BJ (cell line): ENCODE measurements at regions not wholly inside any gene's neighbourhood (a gene's known extent, or its start where the extent isn't known, plus 50 kb on each side); places are given as distances from the start of the nearest gene placed in this dataset.

ENCODE experiments used
- CTCF ChIA-PET: fragments of 350-600 bp; formaldehyde crosslinking; extraction: SDS; loops from one replicate; lab custom pipeline; 2021; ENCODE audit warnings: antibody characterized with exemption, inconsistent platforms; lab: Yijun Ruan, JAX
- POLR2A ChIA-PET: fragments of 300-600 bp; sonication (Branson Sonifier 250); formaldehyde crosslinking; extraction: SDS; loops from one replicate; lab custom pipeline; 2021; ENCODE audit warnings: antibody characterized with exemption; lab: Charles Lee
- DNase-seq: peaks from one replicate; pipeline ENCODE4 v3.0.0-alpha.2; 2011; ENCODE audit warnings: low read depth
- H3K27me3 ChIP-seq: 2 replicates; pipeline ENCODE4 v1.6.0; 2011; ENCODE audit warnings: low read length; ENCODE audit not compliant: control insufficient read depth, insufficient read depth
- H3K36me3 ChIP-seq: 2 replicates; pipeline ENCODE4 v1.5.1; 2011; ENCODE audit warnings: low read length; ENCODE audit not compliant: control insufficient read depth, insufficient read depth
- H3K4me3 ChIP-seq: 2 replicates; pipeline ENCODE4 v1.5.1; 2011; ENCODE audit warnings: low read depth, mild to moderate bottlenecking, control low read depth, low read length
- CTCF ChIP-seq: IDR thresholded peaks from 2 replicates; pipeline ENCODE4 v1.5.1; 2011; ENCODE audit warnings: low read depth, mild to moderate bottlenecking, control low read depth, inconsistent platforms, low read length, moderate library complexity; ENCODE audit not compliant: insufficient read depth

GRCh38 chr4:1462009-1462767, 55.9 kb upstream of the NKX1-1 start:
- CTCF ChIA-PET, result interaction anchor here (1.2 kb wide), 1 partner anchor 86 kb away, joined by 3 read pairs; no protein-coding TSS in a partner anchor
- DNase-seq, result no peak
- no peaks in the 10 kb centered on the region for H3K36me3 ChIP-seq
- H3K27me3 ChIP-seq, result peaks cover 11% of the 10 kb centered on the region
- H3K4me3 ChIP-seq, result no peak overlapping the region
- POLR2A ChIA-PET, result no interaction called here
- TF ChIP-seq CTCF, result no peak

DNA sequence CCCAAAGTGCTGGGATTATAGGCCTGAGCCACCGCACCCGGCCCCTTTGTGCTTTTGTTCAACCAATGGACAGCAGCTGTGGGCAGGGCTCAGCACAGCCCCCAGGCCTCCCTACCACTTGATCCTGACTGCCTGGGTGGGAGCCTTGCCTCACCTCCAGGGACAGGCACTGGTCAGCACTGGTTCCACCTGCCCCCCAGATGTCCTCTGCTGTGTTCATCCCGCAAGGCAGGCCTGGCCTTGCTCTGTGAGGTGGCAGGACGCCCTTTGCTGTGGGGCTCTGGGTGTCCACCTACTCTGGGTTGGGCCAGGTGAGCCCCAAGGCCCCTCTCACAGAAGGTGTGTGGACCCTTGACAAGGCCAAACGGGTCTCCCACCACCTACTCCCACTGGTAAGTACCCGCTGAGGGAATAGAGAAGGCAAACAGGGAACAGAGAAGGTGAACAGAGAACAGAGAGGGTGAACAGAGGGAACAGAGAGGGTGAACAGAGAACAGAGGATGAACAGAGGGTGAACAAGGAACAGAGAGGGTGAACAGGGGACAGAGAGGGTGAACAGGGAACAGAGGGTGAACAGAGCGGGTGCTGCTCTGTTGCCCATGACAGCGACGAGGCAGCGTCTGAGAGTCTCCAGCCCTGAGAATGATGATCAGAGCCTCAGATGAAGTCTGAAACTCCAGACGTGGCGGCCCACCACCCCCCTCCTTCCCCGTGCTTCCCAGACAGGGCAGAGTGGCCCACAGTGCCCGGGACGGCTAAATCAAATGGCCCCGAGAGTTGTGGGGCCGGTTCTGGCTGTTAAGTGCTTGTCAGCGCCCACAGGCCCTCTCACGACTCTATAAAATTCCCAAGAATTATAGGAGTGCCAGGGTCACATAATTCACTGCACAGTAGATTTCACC, 55.0 kb upstream of the NKX1-1 start:
- POLR2A ChIA-PET, result no interaction called here
- Histone ChIP-seq H3K36me3 (no peaks in the 10 kb centered on the region), H3K27me3 (peaks cover 11% of the 10 kb centered on the region), H3K4me3 (no peak overlapping the region)
- no peak for DNase-seq
- no peak for TF ChIP-seq CTCF
- CTCF ChIA-PET, result interaction anchor here (1.0 kb wide), 1 partner anchor 168 kb away, joined by 4 read pairs; no protein-coding TSS in a partner anchor

DNA sequence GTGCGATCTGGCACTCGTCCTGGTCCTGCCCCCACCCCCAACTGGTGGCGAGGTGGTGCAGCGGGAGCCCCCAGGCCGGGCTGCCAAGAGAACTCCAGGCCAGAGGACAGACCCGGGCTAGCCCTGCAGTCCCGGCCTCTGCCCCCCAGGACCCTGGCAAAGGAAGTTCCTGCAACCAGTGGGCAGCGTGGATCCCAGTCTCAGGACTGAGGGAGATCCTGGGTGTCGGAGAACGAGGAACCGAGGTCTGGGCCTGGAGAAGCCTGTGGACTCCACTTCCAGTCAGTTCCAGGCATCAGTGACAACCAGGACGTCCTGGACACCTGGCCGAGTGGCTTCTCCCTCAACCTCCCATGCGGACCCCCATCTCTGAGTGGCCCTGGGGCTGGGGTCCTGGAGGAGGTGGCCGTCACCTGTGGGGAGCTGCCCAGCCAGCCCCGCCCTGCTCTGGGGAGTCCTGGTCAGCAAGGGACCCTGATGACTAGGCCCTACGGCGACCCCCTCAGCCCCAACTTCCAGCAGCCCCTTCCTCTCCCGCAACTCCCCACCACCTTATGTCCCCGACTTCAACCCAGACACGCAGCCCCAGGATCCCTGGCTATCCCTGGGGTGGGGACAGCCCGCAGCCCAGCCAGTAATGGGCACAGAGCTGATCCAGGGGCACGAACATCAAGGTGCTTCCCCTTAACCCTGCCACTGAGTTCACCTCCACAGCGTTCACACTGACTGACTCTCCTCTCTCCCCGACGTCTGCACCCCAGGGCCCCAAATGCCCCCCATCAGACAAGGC, 53.7 kb upstream of the NKX1-1 start:
- TF ChIP-seq CTCF, result no peak
- H3K4me3 ChIP-seq, result no peak overlapping the region
- peaks cover 11% of the 10 kb centered on the region for H3K27me3 ChIP-seq
- no peaks in the 10 kb centered on the region for H3K36me3 ChIP-seq
- CTCF ChIA-PET, result interaction anchor here (1.0 kb wide), 1 partner anchor 169 kb away, joined by 4 read pairs; no protein-coding TSS in a partner anchor
- DNase-seq, result no peak
- POLR2A ChIA-PET, result no interaction called here

GRCh38 chr4:1459081-1459721, 53.0 kb upstream of the NKX1-1 start:
- POLR2A ChIA-PET, result no interaction called here
- H3K36me3 ChIP-seq, result no peaks in the 10 kb centered on the region
- no peak overlapping the region for H3K4me3 ChIP-seq
- no peak for DNase-seq
- CTCF ChIA-PET, result no interaction called here
- TF ChIP-seq CTCF, result no peak
- peaks cover 11% of the 10 kb centered on the region for H3K27me3 ChIP-seq
